ENCODE measurements at regions not wholly inside any gene's neighbourhood (a gene's known extent, or its start where the extent isn't known, plus 50 kb on each side); places are given as distances from the start of the nearest gene placed in this dataset.

DNA sequence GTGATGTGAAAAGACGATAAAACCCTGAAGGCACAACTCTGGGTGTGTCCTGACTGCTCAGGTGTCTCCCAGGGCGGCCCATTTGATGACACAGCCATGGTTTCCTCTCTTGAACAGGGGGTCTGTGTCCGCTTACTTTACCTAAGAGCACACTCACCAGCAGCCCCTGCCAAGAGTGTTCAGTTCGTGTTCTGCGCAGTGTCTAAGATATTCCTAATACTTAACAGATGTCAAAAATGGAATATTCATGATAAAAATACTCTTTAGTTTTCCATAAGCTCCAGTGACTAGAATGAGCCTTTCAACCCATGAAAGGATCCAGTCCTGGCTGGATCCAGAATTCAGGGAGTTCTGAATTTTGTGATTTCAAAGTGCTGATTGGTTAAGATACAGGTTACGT lies 492.4 kb downstream of the TNS3 start:
- Mint-ChIP-seq H3K4me1 (ENCODE audit: insufficient read depth, unreplicated experiment) (peaks cover 13% of the 10 kb centered on the region), H3K4me3 (ENCODE audit: unreplicated experiment) (no peak overlapping the region), H3K36me3 (ENCODE audit: insufficient read depth, unreplicated experiment) (no peaks in the 10 kb centered on the region), H3K9me3 (ENCODE audit: unreplicated experiment) (no peaks in the 10 kb centered on the region), H3K27me3 (ENCODE audit: insufficient read depth, unreplicated experiment) (no peaks in the 10 kb centered on the region), H3K27ac (ENCODE audit: low read depth, unreplicated experiment) (no peak overlapping the region)
- intact Hi-C loops (cut with micrococcal nuclease) = loop anchor here (1.0 to 5.0 kb wide), 4 partner anchors 156 to 959 kb away; no protein-coding TSS in a partner anchor
- ChIA-PET CTCF (interaction anchor here (0.6 to 2.5 kb wide), 7 partner anchors 10 to 1171 kb away, joined by 3 to 7 read pairs (median 4); no protein-coding TSS in a partner anchor), POLR2A (no interaction called here)
- TF ChIP-seq, protein P1, sequence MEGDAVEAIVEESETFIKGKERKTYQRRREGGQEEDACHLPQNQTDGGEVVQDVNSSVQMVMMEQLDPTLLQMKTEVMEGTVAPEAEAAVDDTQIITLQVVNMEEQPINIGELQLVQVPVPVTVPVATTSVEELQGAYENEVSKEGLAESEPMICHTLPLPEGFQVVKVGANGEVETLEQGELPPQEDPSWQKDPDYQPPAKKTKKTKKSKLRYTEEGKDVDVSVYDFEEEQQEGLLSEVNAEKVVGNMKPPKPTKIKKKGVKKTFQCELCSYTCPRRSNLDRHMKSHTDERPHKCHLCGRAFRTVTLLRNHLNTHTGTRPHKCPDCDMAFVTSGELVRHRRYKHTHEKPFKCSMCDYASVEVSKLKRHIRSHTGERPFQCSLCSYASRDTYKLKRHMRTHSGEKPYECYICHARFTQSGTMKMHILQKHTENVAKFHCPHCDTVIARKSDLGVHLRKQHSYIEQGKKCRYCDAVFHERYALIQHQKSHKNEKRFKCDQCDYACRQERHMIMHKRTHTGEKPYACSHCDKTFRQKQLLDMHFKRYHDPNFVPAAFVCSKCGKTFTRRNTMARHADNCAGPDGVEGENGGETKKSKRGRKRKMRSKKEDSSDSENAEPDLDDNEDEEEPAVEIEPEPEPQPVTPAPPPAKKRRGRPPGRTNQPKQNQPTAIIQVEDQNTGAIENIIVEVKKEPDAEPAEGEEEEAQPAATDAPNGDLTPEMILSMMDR (IDR thresholded peaks at IDR 0.05; ENCODE audit: unreplicated experiment) = no peak
- no peak for DNase-seq (ENCODE audit: unreplicated experiment)
- BruUV-seq (replicated peaks) = no TSS peak

DNA sequence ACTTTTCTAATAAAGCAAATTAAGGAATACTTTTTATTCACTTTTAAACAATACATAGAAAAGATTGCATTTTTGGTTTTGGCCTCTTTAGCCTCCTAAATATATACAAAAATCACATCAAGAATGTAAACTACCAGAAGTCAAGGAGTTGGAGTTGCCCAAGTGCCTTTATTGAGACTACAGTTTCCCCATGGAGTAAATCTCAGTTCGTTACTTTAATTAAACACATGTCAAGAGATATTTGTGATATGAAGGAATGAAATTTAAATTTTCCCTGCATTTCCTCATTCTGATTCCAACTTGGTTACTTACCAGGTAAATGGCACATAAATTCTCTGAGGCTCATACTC lies 492.9 kb downstream of the TNS3 start:
- Mint-ChIP-seq H3K4me1 (ENCODE audit: insufficient read depth, unreplicated experiment) (peaks cover 13% of the 10 kb centered on the region), H3K9me3 (ENCODE audit: unreplicated experiment) (no peaks in the 10 kb centered on the region), H3K27ac (ENCODE audit: low read depth, unreplicated experiment) (peak overlapping the region; percentile 52), H3K27me3 (ENCODE audit: insufficient read depth, unreplicated experiment) (no peaks in the 10 kb centered on the region), H3K4me3 (ENCODE audit: unreplicated experiment) (no peak overlapping the region), H3K36me3 (ENCODE audit: insufficient read depth, unreplicated experiment) (no peaks in the 10 kb centered on the region)
- CTCF ChIA-PET = interaction anchor here (0.8 to 2.5 kb wide), 12 partner anchors 11 to 1199 kb away, joined by 3 to 15 read pairs (median 3); no protein-coding TSS in a partner anchor
- POLR2A ChIA-PET = interaction anchor here (1.1 kb wide), 1 partner anchor 9 kb away, joined by 3 read pairs; no protein-coding TSS in a partner anchor
- intact Hi-C loops (cut with micrococcal nuclease) = loop anchor here (1.0 to 5.0 kb wide), 4 partner anchors 156 to 958 kb away; no protein-coding TSS in a partner anchor
- no TSS peak for BruUV-seq (replicated peaks)
- TF ChIP-seq, protein P1 (IDR thresholded peaks at IDR 0.05; ENCODE audit: unreplicated experiment) = no peak
- DNase-seq (ENCODE audit: unreplicated experiment) = no peak

DNA sequence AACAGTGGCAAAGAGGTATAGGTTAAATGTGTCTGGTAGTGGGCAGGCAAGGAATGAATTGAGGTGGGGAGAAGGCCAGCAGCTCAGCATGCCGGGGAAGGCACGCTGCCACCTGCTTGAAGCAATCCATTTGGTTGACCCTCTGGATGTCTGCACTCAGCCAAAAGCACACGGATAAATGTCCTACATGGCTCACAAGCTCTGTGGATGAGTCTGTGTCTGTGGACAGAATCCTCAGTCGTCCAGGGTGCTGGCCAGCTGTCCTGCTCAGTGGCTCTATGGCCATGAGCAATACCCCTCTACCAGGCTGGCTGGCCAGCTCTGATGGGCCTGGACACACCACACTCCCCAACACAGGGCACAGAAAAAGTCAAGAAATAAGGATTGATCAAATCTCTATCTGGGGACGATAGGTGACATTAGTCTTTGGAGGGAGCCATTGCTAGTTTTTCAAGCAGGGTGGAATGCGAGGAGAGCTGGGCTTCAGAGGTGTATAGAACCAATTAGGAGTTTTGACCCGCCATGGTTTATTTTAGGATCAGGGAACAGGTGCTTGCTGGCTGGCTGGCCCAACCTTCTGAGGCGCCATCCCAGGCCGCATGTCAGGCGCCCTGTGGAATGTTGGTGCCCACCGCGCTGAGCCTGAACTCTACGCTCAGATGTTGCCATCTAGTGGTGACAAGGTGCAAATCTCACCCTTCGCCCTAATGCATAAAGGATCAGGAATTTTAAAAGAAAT lies 493.4 kb downstream of the TNS3 start:
- Mint-ChIP-seq H3K9me3 (ENCODE audit: unreplicated experiment) (no peaks in the 10 kb centered on the region), H3K4me3 (ENCODE audit: unreplicated experiment) (no peak overlapping the region), H3K36me3 (ENCODE audit: insufficient read depth, unreplicated experiment) (no peaks in the 10 kb centered on the region), H3K27me3 (ENCODE audit: insufficient read depth, unreplicated experiment) (no peaks in the 10 kb centered on the region), H3K27ac (ENCODE audit: low read depth, unreplicated experiment) (peak overlapping the region; percentile 52), H3K4me1 (ENCODE audit: insufficient read depth, unreplicated experiment) (peaks cover 13% of the 10 kb centered on the region)
- intact Hi-C loops (cut with micrococcal nuclease) = loop anchor here (1.0 to 5.0 kb wide), 6 partner anchors 155 to 1165 kb away; no protein-coding TSS in a partner anchor
- ChIA-PET CTCF (interaction anchor here (0.5 to 2.5 kb wide), 31 partner anchors 10 to 1198 kb away, joined by 3 to 15 read pairs (median 3); no protein-coding TSS in a partner anchor), POLR2A (interaction anchor here (1.1 to 1.5 kb wide), 2 partner anchors 9 to 155 kb away, joined by 3 to 4 read pairs; no protein-coding TSS in a partner anchor)
- BruUV-seq (replicated peaks) = no TSS peak
- TF ChIP-seq, protein P1 (IDR thresholded peaks at IDR 0.05; ENCODE audit: unreplicated experiment) = peak; percentile 87
- DNase-seq (ENCODE audit: unreplicated experiment) = peak; percentile 64

DNA sequence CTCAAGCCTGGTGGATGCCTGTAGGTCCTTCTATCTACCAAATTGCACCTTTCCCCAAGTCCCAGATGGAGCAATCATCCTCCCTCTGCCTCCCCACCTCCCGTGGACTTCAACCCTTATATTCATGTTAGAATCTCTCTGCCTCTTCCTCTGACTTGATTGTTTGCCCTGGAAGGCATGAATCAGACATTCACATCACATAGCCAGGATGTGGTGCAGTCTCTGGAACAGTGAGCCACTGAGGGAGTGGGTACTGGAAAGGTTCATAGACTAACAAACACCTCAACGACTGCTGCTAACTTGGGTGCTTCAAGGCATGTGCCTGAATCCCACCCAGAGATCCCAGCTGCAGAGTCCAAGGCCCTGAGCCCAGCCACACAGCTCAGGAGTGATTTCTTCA lies 494.0 kb downstream of the TNS3 start:
- H3K9me3 Mint-ChIP-seq (ENCODE audit: unreplicated experiment) = no peaks in the 10 kb centered on the region
- H3K27me3 Mint-ChIP-seq (ENCODE audit: insufficient read depth, unreplicated experiment) = no peaks in the 10 kb centered on the region
- BruUV-seq (replicated peaks) = no TSS peak
- intact Hi-C loops (cut with micrococcal nuclease) = loop anchor here (1.0 to 5.0 kb wide), 4 partner anchors 312 to 1165 kb away; no protein-coding TSS in a partner anchor
- DNase-seq (ENCODE audit: unreplicated experiment) = no peak
- peak overlapping the region; percentile 52 for H3K27ac Mint-ChIP-seq (ENCODE audit: low read depth, unreplicated experiment)
- POLR2A ChIA-PET = interaction anchor here (1.1 to 1.5 kb wide), 2 partner anchors 8 to 154 kb away, joined by 3 to 4 read pairs; no protein-coding TSS in a partner anchor
- no peak overlapping the region for H3K4me3 Mint-ChIP-seq (ENCODE audit: unreplicated experiment)
- CTCF ChIA-PET = interaction anchor here (0.6 to 2.5 kb wide), 23 partner anchors 9 to 1195 kb away, joined by 3 to 15 read pairs (median 3); no protein-coding TSS in a partner anchor
- peaks cover 13% of the 10 kb centered on the region for H3K4me1 Mint-ChIP-seq (ENCODE audit: insufficient read depth, unreplicated experiment)
- TF ChIP-seq, protein P1 (IDR thresholded peaks at IDR 0.05; ENCODE audit: unreplicated experiment) = no peak
- H3K36me3 Mint-ChIP-seq (ENCODE audit: insufficient read depth, unreplicated experiment) = no peaks in the 10 kb centered on the region
